Endothelial cell of umbilical vein (primary cell): ENCODE measurements at regions not wholly inside any gene's neighbourhood (a gene's known extent, or its start where the extent isn't known, plus 50 kb on each side); places are given as distances from the start of the nearest gene placed in this dataset.

Experiments used
- BruUV-seq: library from RNA; stranded (reverse); fragments of 400-500 nt; replicated peaks from 2 replicates; lab custom pipeline; 2021; lab: Mats Ljungman, UMichigan
- CTCF ChIA-PET: fragments of 300-600, 350-600 bp; sonication (Branson Sonifier 250); formaldehyde crosslinking; loops from one replicate; lab custom pipeline; 2021; ENCODE audit warnings: antibody characterized with exemption, inconsistent platforms; lab: Charles Lee
- POLR2A ChIA-PET: fragments of 300-600, 350-600 bp; sonication (Branson Sonifier 250); formaldehyde crosslinking; loops from one replicate; lab custom pipeline; 2021; ENCODE audit warnings: antibody characterized with exemption, inconsistent platforms; lab: Charles Lee
- DNase-seq: peaks from one replicate; pipeline ENCODE4 v3.0.0-alpha.2; 2011; ENCODE audit warnings: low read depth, low spot score
- FAIRE-seq: peaks from 2 replicates; lab custom pipeline; 2011; peaks lifted over from hg19 to GRCh38; lab: Jason Lieb, UNC
- H2AFZ ChIP-seq: 2 replicates; pipeline ENCODE4 v1.6.0; 2012; ENCODE audit warnings: low read depth, low read length, control low read depth, inconsistent platforms
- H3K27ac ChIP-seq: 2 replicates; pipeline ENCODE4 v1.5.1; 2011; ENCODE audit warnings: low read depth, mild to moderate bottlenecking, control low read depth, low read length, moderate library complexity; ENCODE audit not compliant: insufficient read depth
- H3K27me3 ChIP-seq, 2 experiments: 2 replicates each; pipeline versions ENCODE4 v1.6.0 to v1.6.1; 2011; ENCODE audit warnings: low read length in 2 of 2, mixed read lengths in 1 of 2; ENCODE audit not compliant: control insufficient read depth in 2 of 2, insufficient read depth in 2 of 2
- H3K36me3 ChIP-seq, 2 experiments: 2 replicates in 1 of 2; 3 replicates in 1 of 2; pipeline ENCODE4 v1.5.1; 2011; ENCODE audit warnings: low read length in 2 of 2, mild to moderate bottlenecking in 1 of 2, moderate library complexity in 1 of 2; ENCODE audit not compliant: control insufficient read depth in 2 of 2, insufficient read depth in 2 of 2; ENCODE audit errors: extremely low read depth in 1 of 2
- H3K4me1 ChIP-seq: 3 replicates; pipeline ENCODE4 v1.5.1; 2011; ENCODE audit warnings: mild to moderate bottlenecking, low read length; ENCODE audit not compliant: control insufficient read depth, insufficient read depth; ENCODE audit errors: extremely low read depth
- H3K4me2 ChIP-seq: 2 replicates; pipeline ENCODE4 v1.6.1; 2011; ENCODE audit warnings: low read length, control low read depth, mixed read lengths; ENCODE audit not compliant: insufficient read depth
- H3K4me3 ChIP-seq, 3 experiments: fragments of 200-600 bp in 1 of 3; sonication (generic), shearing (Covaris generic) in 1 of 3; replicated peaks in 1 of 3; 2 replicates each; pipeline ENCODE4 v1.5.1; 2011 to 2016; ENCODE audit warnings: control low read depth in 3 of 3, low read length in 3 of 3, mild to moderate bottlenecking in 2 of 3, inconsistent platforms in 1 of 3, low read depth in 1 of 3, moderate library complexity in 1 of 3; ENCODE audit not compliant: insufficient read depth in 1 of 3
- H3K79me2 ChIP-seq: 2 replicates; pipeline ENCODE4 v1.6.0; 2012; ENCODE audit warnings: low read length, inconsistent platforms; ENCODE audit not compliant: control insufficient read depth, insufficient read depth
- H3K9ac ChIP-seq: replicated peaks from 2 replicates; pipeline ENCODE3; 2011; ENCODE audit warnings: low read length, control low read depth; ENCODE audit not compliant: insufficient read depth; ENCODE audit errors: extremely low read depth
- H3K9me1 ChIP-seq: replicated peaks from 3 replicates; pipeline ENCODE4 v1.6.0; 2011; ENCODE audit warnings: mild to moderate bottlenecking, low read length; ENCODE audit not compliant: control insufficient read depth, insufficient read depth; ENCODE audit errors: extremely low read depth
- H3K9me3 ChIP-seq: replicated peaks from 2 replicates; pipeline ENCODE4 v1.5.1; 2012; ENCODE audit warnings: low read length, inconsistent platforms; ENCODE audit not compliant: control insufficient read depth, insufficient read depth
- H4K20me1 ChIP-seq: replicated peaks from 2 replicates; pipeline ENCODE3; 2011; ENCODE audit warnings: mild to moderate bottlenecking, low read length; ENCODE audit not compliant: control insufficient read depth, insufficient read depth; ENCODE audit errors: extremely low read depth
- EZH2 ChIP-seq: IDR thresholded peaks from 2 replicates; pipeline ENCODE4 v1.6.1; 2012; ENCODE audit warnings: borderline replicate concordance, low read depth, mild to moderate bottlenecking, moderate library complexity, low read length, inconsistent platforms; ENCODE audit not compliant: severe bottlenecking
- FOS ChIP-seq: IDR thresholded peaks from 2 replicates; pipeline ENCODE4 v1.6.1; 2011; ENCODE audit warnings: mild to moderate bottlenecking, low read length, moderate library complexity, borderline replicate concordance; ENCODE audit not compliant: insufficient read depth
- GATA2 ChIP-seq: IDR thresholded peaks from 2 replicates; pipeline ENCODE4 v1.7.0; 2011; ENCODE audit warnings: low read depth, mild to moderate bottlenecking, moderate library complexity, mixed read lengths, low read length; ENCODE audit not compliant: insufficient read length, insufficient read depth
- JUN ChIP-seq: IDR thresholded peaks from 2 replicates; pipeline ENCODE4 v1.6.1; 2011; ENCODE audit warnings: borderline replicate concordance, low read depth; ENCODE audit not compliant: insufficient read length, insufficient read depth
- MYC ChIP-seq: IDR thresholded peaks from one replicate; pipeline ENCODE4 v1.6.1; 2011; ENCODE audit warnings: mild to moderate bottlenecking, low read depth, low read length
- POLR2A ChIP-seq: IDR thresholded peaks from 2 replicates; pipeline ENCODE4 v1.6.1; 2012; ENCODE audit warnings: low read depth, mild to moderate bottlenecking, control low read depth, low read length
- POLR2AphosphoS5 ChIP-seq: IDR thresholded peaks from 2 replicates; pipeline ENCODE4 v1.6.1; 2012; ENCODE audit warnings: low read depth, mild to moderate bottlenecking, control low read depth, low read length, moderate library complexity; ENCODE audit not compliant: insufficient read depth
- dilution Hi-C: fragments of 300-500 bp; cut with MboI; formaldehyde crosslinking; loops from one replicate; pipeline ENCODE4 v1.15.0; 2019; ENCODE audit warnings: low sequenced_read_pairs; ENCODE audit not compliant: extremely low pct_ligation_motif_present
- intact Hi-C: fragments of 100-400 bp; cut with micrococcal nuclease; formaldehyde crosslinking; loops from one replicate; pipeline ENCODE4 v1.10.0; 2022
- TF ChIP-seq, protein P1 (sequence below): IDR thresholded peaks from 2 replicates; pipeline ENCODE4 v1.6.1; 2011; ENCODE audit not compliant: insufficient read depth, insufficient read length
- TF ChIP-seq, protein P2 (sequence below), 2 donors: IDR thresholded peaks; 1 replicate in 1 of 2; 2 replicates in 1 of 2; pipeline ENCODE4 v1.5.1; 2011; ENCODE audit warnings: low read length in 2 of 2, mild to moderate bottlenecking in 2 of 2, moderate library complexity in 2 of 2, control low read depth in 1 of 2, inconsistent platforms in 1 of 2, low read depth in 1 of 2; ENCODE audit not compliant: insufficient read depth in 1 of 2; ENCODE audit errors: extremely low read depth in 1 of 2

DNA sequence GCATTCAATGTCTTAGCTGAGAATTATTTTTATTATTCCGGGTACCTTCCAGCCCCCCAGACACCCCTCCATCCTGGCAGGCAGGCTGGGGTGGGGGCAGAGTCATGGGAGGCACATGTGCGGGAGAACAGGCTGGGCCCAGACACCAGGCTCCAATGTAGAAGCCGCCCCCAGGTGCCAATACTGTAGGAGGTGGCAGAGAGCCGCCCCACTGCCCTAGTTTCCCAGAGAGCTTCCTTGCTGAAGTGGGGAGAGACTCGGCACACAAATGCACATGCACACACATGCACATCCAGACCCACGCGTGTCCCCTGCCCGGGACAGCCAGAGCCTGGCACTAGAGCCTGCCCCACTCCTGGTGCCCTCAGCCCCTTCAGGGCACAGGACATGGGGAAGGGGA, 98.4 kb upstream of the LINGO1 start:
- dilution Hi-C loops (no loop called here), intact Hi-C loops (no loop called here)
- ChIA-PET POLR2A (no interaction called here), CTCF (no interaction called here)
- TF ChIP-seq, protein P1, sequence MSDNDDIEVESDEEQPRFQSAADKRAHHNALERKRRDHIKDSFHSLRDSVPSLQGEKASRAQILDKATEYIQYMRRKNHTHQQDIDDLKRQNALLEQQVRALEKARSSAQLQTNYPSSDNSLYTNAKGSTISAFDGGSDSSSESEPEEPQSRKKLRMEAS = no peak
- no peak for TF ChIP-seq MYC
- TF ChIP-seq JUN = no peak
- TF ChIP-seq POLR2AphosphoS5 = no peak
- TF ChIP-seq EZH2 = no peak
- no peak for TF ChIP-seq FOS
- BruUV-seq = no TSS peak
- Histone ChIP-seq H3K4me1 (no peaks in the 10 kb centered on the region), H4K20me1 (no peaks in the 10 kb centered on the region), H3K9me1 (no peaks in the 10 kb centered on the region), H3K79me2 (no peaks in the 10 kb centered on the region), H3K9ac (no peak overlapping the region), H3K27me3 (no peaks in the 10 kb centered on the region), H2AFZ (no peak overlapping the region), H3K9me3 (no peaks in the 10 kb centered on the region), H3K4me2 (no peak overlapping the region), H3K4me3 (no peak overlapping the region), H3K36me3 (no peaks in the 10 kb centered on the region), H3K27ac (no peak overlapping the region)
- DNase-seq (no peak), FAIRE-seq (no peak)

DNA sequence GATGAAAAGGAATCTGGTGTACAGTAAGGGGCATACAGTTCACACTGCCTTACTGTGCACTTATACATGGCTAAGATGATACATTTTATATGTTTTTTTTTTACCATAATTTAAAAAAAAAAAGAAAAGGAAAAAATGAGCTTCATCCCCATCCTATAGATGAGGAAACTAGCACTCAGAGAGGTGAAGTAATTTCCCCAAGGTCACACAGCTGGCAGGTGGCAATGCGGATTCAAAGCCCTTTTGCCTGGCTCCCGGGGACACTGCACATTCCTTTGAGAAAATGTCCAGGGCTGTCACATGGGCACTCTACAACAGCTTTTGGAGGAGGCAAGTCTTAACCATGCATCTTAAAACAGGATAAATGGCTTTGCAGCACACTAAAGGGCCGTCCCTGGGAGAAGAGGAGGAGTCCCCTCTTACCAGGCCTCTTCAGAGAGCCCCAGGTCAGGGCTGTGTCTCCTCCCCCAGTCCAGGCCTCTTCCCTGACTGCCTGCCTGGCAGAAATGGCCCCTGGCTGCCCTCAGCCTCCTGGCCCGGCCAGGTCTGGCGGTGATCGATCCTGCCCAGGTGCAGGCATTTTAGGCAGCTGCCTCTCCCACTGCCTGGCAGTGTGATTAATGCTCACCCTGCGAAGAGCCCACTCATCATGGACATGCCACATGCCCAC, 95.1 kb upstream of the LINGO1 start:
- Histone ChIP-seq H3K79me2 (no peaks in the 10 kb centered on the region), H3K4me2 (no peak overlapping the region), H3K9ac (no peak overlapping the region), H4K20me1 (no peaks in the 10 kb centered on the region), H3K4me1 (no peaks in the 10 kb centered on the region), H3K36me3 (no peaks in the 10 kb centered on the region), H2AFZ (no peak overlapping the region), H3K27ac (no peak overlapping the region), H3K9me3 (no peaks in the 10 kb centered on the region), H3K4me3 (no peak overlapping the region), H3K27me3 (no peaks in the 10 kb centered on the region), H3K9me1 (no peaks in the 10 kb centered on the region)
- ChIA-PET POLR2A (no interaction called here), CTCF (no interaction called here)
- no peak for DNase-seq
- TF ChIP-seq MYC (no peak), FOS (no peak), POLR2A (no peak), EZH2 (no peak), GATA2 (no peak), POLR2AphosphoS5 (no peak), JUN (no peak)
- TF ChIP-seq, protein P1 = no peak
- TF ChIP-seq, protein P2, sequence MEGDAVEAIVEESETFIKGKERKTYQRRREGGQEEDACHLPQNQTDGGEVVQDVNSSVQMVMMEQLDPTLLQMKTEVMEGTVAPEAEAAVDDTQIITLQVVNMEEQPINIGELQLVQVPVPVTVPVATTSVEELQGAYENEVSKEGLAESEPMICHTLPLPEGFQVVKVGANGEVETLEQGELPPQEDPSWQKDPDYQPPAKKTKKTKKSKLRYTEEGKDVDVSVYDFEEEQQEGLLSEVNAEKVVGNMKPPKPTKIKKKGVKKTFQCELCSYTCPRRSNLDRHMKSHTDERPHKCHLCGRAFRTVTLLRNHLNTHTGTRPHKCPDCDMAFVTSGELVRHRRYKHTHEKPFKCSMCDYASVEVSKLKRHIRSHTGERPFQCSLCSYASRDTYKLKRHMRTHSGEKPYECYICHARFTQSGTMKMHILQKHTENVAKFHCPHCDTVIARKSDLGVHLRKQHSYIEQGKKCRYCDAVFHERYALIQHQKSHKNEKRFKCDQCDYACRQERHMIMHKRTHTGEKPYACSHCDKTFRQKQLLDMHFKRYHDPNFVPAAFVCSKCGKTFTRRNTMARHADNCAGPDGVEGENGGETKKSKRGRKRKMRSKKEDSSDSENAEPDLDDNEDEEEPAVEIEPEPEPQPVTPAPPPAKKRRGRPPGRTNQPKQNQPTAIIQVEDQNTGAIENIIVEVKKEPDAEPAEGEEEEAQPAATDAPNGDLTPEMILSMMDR (IDR thresholded peaks at IDR 0.05; ENCODE audit: extremely low read depth in 1 of 2, insufficient read depth in 1 of 2, low read depth in 1 of 2, low read length in 2 of 2) = no peak
- no peak for FAIRE-seq
- intact Hi-C loops (no loop called here), dilution Hi-C loops (no loop called here)
- no TSS peak for BruUV-seq
